NCI-H1092 (cell line): ENCODE measurements at regions not wholly inside any gene's neighbourhood (a gene's known extent, or its start where the extent isn't known, plus 50 kb on each side); places are given as distances from the start of the nearest gene placed in this dataset.

Experiments
- DNase-seq: peaks from one replicate; lab custom pipeline; 2025; lab: John Stamatoyannopoulos, UW

- no peak for DNase-seq
These were observed 56.0 kb downstream of the PLK2 start for GRCh38 chr5:58403822-58404433.

- DNase-seq: no peak
These were observed 58.2 kb downstream of the PLK2 start for GRCh38 chr5:58401701-58402100.

GRCh38 chr5:58400737-58401136, 59.1 kb downstream of the PLK2 start:
- DNase-seq: no peak

- no peak for DNase-seq
These were observed 59.9 kb downstream of the PLK2 start for GRCh38 chr5:58399951-58400350.

GRCh38 chr5:58394339-58394738, 65.5 kb downstream of the PLK2 start:
- DNase-seq: no peak

GRCh38 chr5:58393716-58394115, 66.2 kb downstream of the PLK2 start:
- DNase-seq: no peak

GRCh38 chr5:58392496-58392895, 67.4 kb downstream of the PLK2 start:
- no peak for DNase-seq

GRCh38 chr5:58383448-58383847, 76.4 kb downstream of the PLK2 start:
- no peak for DNase-seq

GRCh38 chr5:58382131-58382534, 77.8 kb downstream of the PLK2 start:
- no peak for DNase-seq

- DNase-seq: no peak
These were observed 78.3 kb downstream of the PLK2 start for GRCh38 chr5:58381566-58381965.

GRCh38 chr5:58380655-58381054, 79.2 kb downstream of the PLK2 start:
- no peak for DNase-seq

GRCh38 chr5:58378613-58379390, 81.1 kb downstream of the PLK2 start:
- DNase-seq: no peak

- no peak for DNase-seq
These were observed 89.3 kb downstream of the PLK2 start for GRCh38 chr5:58370606-58371005.

GRCh38 chr5:58369513-58370190, 90.2 kb downstream of the PLK2 start:
- DNase-seq: no peak

GRCh38 chr5:58366461-58366860, 93.4 kb downstream of the PLK2 start:
- no peak for DNase-seq

GRCh38 chr5:58365791-58366190, 94.1 kb downstream of the PLK2 start:
- no peak for DNase-seq

- no peak for DNase-seq
These were observed 96.2 kb downstream of the PLK2 start for GRCh38 chr5:58363461-58364249.

- no peak for DNase-seq
These were observed 97.8 kb downstream of the PLK2 start for GRCh38 chr5:58362135-58362534.

GRCh38 chr5:58360794-58361193, 99.1 kb downstream of the PLK2 start:
- no peak for DNase-seq

- no peak for DNase-seq
These were observed 99.9 kb downstream of the PLK2 start for GRCh38 chr5:58359981-58360380.

GRCh38 chr5:58358501-58359178, 101.2 kb downstream of the PLK2 start:
- DNase-seq: no peak
